H9 (cell line): ENCODE measurements at regions not wholly inside any gene's neighbourhood (a gene's known extent, or its start where the extent isn't known, plus 50 kb on each side); places are given as distances from the start of the nearest gene placed in this dataset.

Experiments used
- DNase-seq: peaks from one replicate; pipeline ENCODE4 v3.0.0-alpha.2; 2017
- H2AFZ ChIP-seq: one replicate; pipeline ENCODE4 v1.6.1; 2013; ENCODE audit warnings: mild to moderate bottlenecking, low read length, control low read depth, moderate library complexity
- H2AK5ac ChIP-seq: 2 replicates; pipeline ENCODE4 v1.6.1; 2013; ENCODE audit warnings: low read length, control low read depth, mixed read lengths; ENCODE audit not compliant: insufficient read length
- H2BK120ac ChIP-seq: one replicate; pipeline ENCODE4 v1.6.1; 2013; ENCODE audit warnings: low read depth, mild to moderate bottlenecking, low read length, control low read depth, inconsistent platforms; ENCODE audit not compliant: poor library complexity, severe bottlenecking
- H2BK12ac ChIP-seq: 2 replicates; pipeline ENCODE4 v1.6.1; 2013; ENCODE audit warnings: low read length, control low read depth, mixed read lengths, low read depth; ENCODE audit not compliant: insufficient read length
- H2BK15ac ChIP-seq: 2 replicates; pipeline ENCODE4 v1.6.1; 2013; ENCODE audit warnings: low read depth, low read length, control low read depth
- H2BK20ac ChIP-seq: one replicate; pipeline ENCODE4 v1.6.1; 2013; ENCODE audit warnings: low read depth, mild to moderate bottlenecking, low read length, control low read depth, inconsistent platforms; ENCODE audit not compliant: poor library complexity, severe bottlenecking
- H2BK5ac ChIP-seq: 2 replicates; pipeline ENCODE4 v1.6.1; 2013; ENCODE audit warnings: low read length, control low read depth, mixed read lengths; ENCODE audit not compliant: insufficient read length
- H3K14ac ChIP-seq: 2 replicates; pipeline ENCODE4 v1.6.1; 2013; ENCODE audit warnings: low read length, control low read depth; ENCODE audit not compliant: insufficient read depth
- H3K18ac ChIP-seq: 2 replicates; pipeline ENCODE4 v1.6.1; 2013; ENCODE audit warnings: low read depth, mild to moderate bottlenecking, mixed read lengths, low read length, control low read depth; ENCODE audit not compliant: insufficient read length
- H3K23ac ChIP-seq: 2 replicates; pipeline ENCODE4 v1.6.1; 2013; ENCODE audit warnings: low read length, control low read depth, mixed read lengths, low read depth; ENCODE audit not compliant: insufficient read length
- H3K23me2 ChIP-seq: 2 replicates; pipeline ENCODE4 v1.6.1; 2013; ENCODE audit warnings: low read depth, mild to moderate bottlenecking, mixed read lengths, low read length, control low read depth; ENCODE audit not compliant: insufficient read length, poor library complexity, severe bottlenecking
- H3K27ac ChIP-seq: 2 replicates; pipeline ENCODE4 v1.5.1; 2013; ENCODE audit warnings: low read length, control low read depth, mixed read lengths, low read depth; ENCODE audit not compliant: insufficient read length
- H3K27me3 ChIP-seq: 2 replicates; pipeline ENCODE4 v1.6.1; 2013; ENCODE audit warnings: low read length, control low read depth, inconsistent platforms; ENCODE audit not compliant: insufficient read depth
- H3K4ac ChIP-seq: 2 replicates; pipeline ENCODE4 v1.6.1; 2013; ENCODE audit warnings: low read depth, mild to moderate bottlenecking, control low read depth, inconsistent platforms, low read length, moderate library complexity
- H3K4me1 ChIP-seq: 2 replicates; pipeline ENCODE4 v1.6.1; 2013; ENCODE audit warnings: low read length, control low read depth, inconsistent platforms; ENCODE audit not compliant: insufficient read depth
- H3K4me2 ChIP-seq: 2 replicates; pipeline ENCODE4 v1.6.1; 2013; ENCODE audit warnings: low read length, control low read depth, mixed read lengths; ENCODE audit not compliant: insufficient read length, insufficient read depth
- H3K56ac ChIP-seq: 2 replicates; pipeline ENCODE4 v1.6.1; 2013; ENCODE audit warnings: low read depth, mild to moderate bottlenecking, mixed read lengths, low read length, control low read depth; ENCODE audit not compliant: insufficient read length
- H3K79me1 ChIP-seq: 2 replicates; pipeline ENCODE4 v1.6.1; 2013; ENCODE audit warnings: low read depth, mild to moderate bottlenecking, moderate library complexity, low read length, control low read depth, inconsistent platforms; ENCODE audit not compliant: insufficient read depth, poor library complexity, severe bottlenecking
- H3K79me2 ChIP-seq: 2 replicates; pipeline ENCODE4 v1.6.1; 2013; ENCODE audit warnings: low read length, control low read depth, inconsistent platforms; ENCODE audit not compliant: insufficient read depth
- H3K9ac ChIP-seq: 2 replicates; pipeline ENCODE4 v1.6.1; 2013; ENCODE audit warnings: low read length, control low read depth, mixed read lengths; ENCODE audit not compliant: insufficient read length; ENCODE audit errors: extremely low read depth
- H3K9me3 ChIP-seq: one replicate; pipeline ENCODE4 v1.6.1; 2013; ENCODE audit warnings: low read depth, low read length, inconsistent platforms; ENCODE audit not compliant: control insufficient read depth
- H3T11ph ChIP-seq: one replicate; pipeline ENCODE4 v1.6.1; 2013; ENCODE audit warnings: mild to moderate bottlenecking, low read length, control low read depth, inconsistent platforms
- H4K20me1 ChIP-seq: one replicate; pipeline ENCODE4 v1.6.1; 2013; ENCODE audit not compliant: control insufficient read depth, insufficient read length, insufficient read depth
- H4K5ac ChIP-seq: 2 replicates; pipeline ENCODE4 v1.6.1; 2013; ENCODE audit warnings: low read depth, mild to moderate bottlenecking, mixed read lengths, low read length, control low read depth; ENCODE audit not compliant: insufficient read length
- H4K8ac ChIP-seq: replicated peaks from 2 replicates; pipeline ENCODE4 v1.6.1; 2013; ENCODE audit warnings: low read length, control low read depth, mixed read lengths, low read depth; ENCODE audit not compliant: insufficient read length
- H4K91ac ChIP-seq: 2 replicates; pipeline ENCODE4 v1.6.1; 2013; ENCODE audit warnings: low read depth, mild to moderate bottlenecking, moderate library complexity, mixed read lengths, low read length, control low read depth; ENCODE audit not compliant: insufficient read length
- H3K27ac Mint-ChIP-seq, 3 experiments: 2 replicates in 2 of 3; 3 replicates in 1 of 3; pipeline ENCODE4 v1.8.0; 2020 to 2021; ENCODE audit warnings: mixed read lengths in 3 of 3, mild to moderate bottlenecking in 1 of 3, moderate library complexity in 1 of 3
- H3K27me3 Mint-ChIP-seq: 2 replicates; pipeline ENCODE4 v1.8.0; 2021; ENCODE audit warnings: low read depth, mild to moderate bottlenecking, moderate library complexity, mixed read lengths
- H3K36me3 Mint-ChIP-seq, 3 experiments: 2 replicates in 2 of 3; 3 replicates in 1 of 3; pipeline ENCODE4 v1.8.0; 2020 to 2021; ENCODE audit warnings: low read depth in 3 of 3, mixed read lengths in 3 of 3; ENCODE audit not compliant: insufficient read depth in 1 of 3
- H3K4me1 Mint-ChIP-seq, 2 experiments: 2 replicates each; pipeline ENCODE4 v1.8.0; 2020; ENCODE audit warnings: mixed read lengths in 2 of 2
- H3K4me3 Mint-ChIP-seq, 2 experiments: 2 replicates in 1 of 2; 3 replicates in 1 of 2; pipeline ENCODE4 v1.8.0; 2020 to 2021; ENCODE audit warnings: mild to moderate bottlenecking in 2 of 2, mixed read lengths in 2 of 2, moderate library complexity in 1 of 2
- H3K9me3 Mint-ChIP-seq, 2 experiments: 2 replicates in 1 of 2; 3 replicates in 1 of 2; pipeline ENCODE4 v1.8.0; 2020; ENCODE audit warnings: mild to moderate bottlenecking in 2 of 2, mixed read lengths in 2 of 2, moderate library complexity in 1 of 2
- CTCF ChIP-seq: fragments of 200-600 bp; sonication (generic); conservative IDR thresholded peaks from 3 replicates; pipeline ENCODE4 v1.8.0; 2021; ENCODE audit warnings: antibody characterized with exemption, mild to moderate bottlenecking
- WGBS: extraction: QIAGEN DNeasy Blood & Tissue Kit; methylation state at CpG from one replicate; pipeline ENCODE4 v1.1.7; 2013; ENCODE audit warnings: missing lambda C conversion rate, low lambda C conversion rate, mixed read lengths; ENCODE audit not compliant: insufficient read length; ENCODE audit errors: extremely low coverage; 5-methylcytosine and 5-hydroxymethylcytosine counted together

GRCh38 chr16:18039931-18040330 lies 296.6 kb downstream of the NPIPA8 start:
- Histone ChIP-seq H3K9ac (no peak overlapping the region), H2BK15ac (no peak overlapping the region), H3K18ac (no peak overlapping the region), H4K91ac (no peak overlapping the region), H3K27me3 (no peaks in the 10 kb centered on the region), H3K23me2 (no peaks in the 10 kb centered on the region), H3T11ph (no peak overlapping the region), H3K9me3 (no peaks in the 10 kb centered on the region), H2BK120ac (no peak overlapping the region), H2AFZ (no peak overlapping the region), H3K4me1 (peaks cover 9% of the 10 kb centered on the region; the same call in 1 of the 2 replicates), H3K4ac (no peak overlapping the region), H3K4me2 (no peak overlapping the region), H2BK5ac (no peak overlapping the region), H3K23ac (no peak overlapping the region), H4K20me1 (no peaks in the 10 kb centered on the region), H3K27ac (no peak overlapping the region), H3K14ac (no peak overlapping the region), H4K5ac (no peak overlapping the region), H3K79me2 (no peaks in the 10 kb centered on the region), H4K8ac (no peak overlapping the region), H2AK5ac (no peak overlapping the region), H3K79me1 (no peaks in the 10 kb centered on the region), H2BK20ac (no peak overlapping the region), H2BK12ac (no peak overlapping the region), H3K56ac (no peak overlapping the region)
- Mint-ChIP-seq H3K36me3 (no peaks in the 10 kb centered on the region; a peak in 2 of 7 replicates), H3K27ac (no peak overlapping the region), H3K9me3 (peaks cover 0 to 3% of the 10 kb centered on the region in 2 experiments; a peak in 1 of 5 replicates), H3K4me3 (no peak overlapping the region), H3K27me3 (peaks cover 3% of the 10 kb centered on the region; the same call in 1 of the 2 replicates), H3K4me1 (peaks cover 33 to 34% of the 10 kb centered on the region in 2 experiments)
- no CpG with 5 or more reads among the region's 3 CpGs for WGBS
- DNase-seq = no peak
- no peak for TF ChIP-seq CTCF
